Activated CD4-positive, alpha-beta T cell treated with anti-CD3 and anti-CD28 coated beads, Interleukin-2, amount 50 U/mL, for 1 hour (primary cell): ENCODE measurements at regions not wholly inside any gene's neighbourhood (a gene's known extent, or its start where the extent isn't known, plus 50 kb on each side); places are given as distances from the start of the nearest gene placed in this dataset.
"Not testable (repeated sequence)": the region's sequence is repeated elsewhere in the genome, so short reads cannot be mapped to it uniquely, and the experiment has no call there.

Source experiments
- DNase-seq: peaks from one replicate; pipeline ENCODE4 v3.0.0-alpha.2; 2020

DNA sequence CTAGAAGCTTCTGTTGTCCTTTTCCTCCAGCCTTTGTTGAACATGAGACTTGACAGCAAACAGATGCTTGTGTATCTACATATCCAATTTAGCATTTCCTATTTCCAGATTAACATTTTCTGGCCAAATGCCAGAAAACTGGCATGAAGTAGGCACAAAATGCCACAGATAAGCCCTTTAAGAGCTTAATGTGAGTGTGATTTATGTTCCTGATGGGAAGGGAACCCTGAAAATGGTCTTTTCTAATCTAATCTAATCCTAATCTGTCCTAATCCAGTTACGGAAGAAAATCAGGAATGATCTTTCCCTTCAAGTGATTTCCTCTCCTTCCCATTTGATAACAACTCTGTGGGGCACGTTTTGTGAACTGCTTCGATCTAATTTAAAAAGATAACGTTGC is 133.0 kb upstream of the C1QTNF7 start:
- no peak for DNase-seq

DNA sequence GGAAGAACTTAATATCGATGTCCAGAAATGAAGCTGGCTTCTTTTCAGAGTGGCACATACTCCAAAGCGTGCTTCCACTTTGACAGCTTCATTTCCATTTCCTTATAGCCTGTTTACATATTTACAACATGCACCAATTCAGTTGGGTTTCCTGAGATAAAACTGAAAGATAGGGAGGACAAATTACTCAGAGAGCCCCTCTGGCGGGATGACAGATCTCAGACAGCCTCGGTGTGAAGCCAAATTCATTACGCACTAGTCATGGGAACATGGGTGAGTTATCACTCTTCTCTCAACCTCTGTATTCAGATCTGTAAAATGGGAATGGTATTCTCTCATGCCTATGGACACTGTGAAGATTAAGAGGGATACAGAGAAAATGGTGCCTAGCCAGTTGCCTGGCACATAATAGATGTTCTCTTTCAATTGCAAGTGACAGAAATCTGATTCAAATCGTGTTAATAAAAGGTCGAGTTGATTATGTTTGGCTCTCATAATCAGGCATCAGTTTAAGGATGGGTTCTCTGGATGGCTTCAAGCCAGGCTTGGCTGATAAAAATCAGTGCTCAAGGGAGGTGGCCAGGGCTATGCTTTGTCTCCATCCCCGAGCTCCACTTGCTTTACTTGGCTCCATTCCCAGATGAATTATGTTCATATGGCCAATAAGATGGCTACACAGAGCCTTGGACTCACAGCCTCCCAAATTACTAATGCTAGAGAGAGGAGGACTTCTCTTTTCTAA is 132.2 kb upstream of the C1QTNF7 start:
- no peak for DNase-seq

DNA sequence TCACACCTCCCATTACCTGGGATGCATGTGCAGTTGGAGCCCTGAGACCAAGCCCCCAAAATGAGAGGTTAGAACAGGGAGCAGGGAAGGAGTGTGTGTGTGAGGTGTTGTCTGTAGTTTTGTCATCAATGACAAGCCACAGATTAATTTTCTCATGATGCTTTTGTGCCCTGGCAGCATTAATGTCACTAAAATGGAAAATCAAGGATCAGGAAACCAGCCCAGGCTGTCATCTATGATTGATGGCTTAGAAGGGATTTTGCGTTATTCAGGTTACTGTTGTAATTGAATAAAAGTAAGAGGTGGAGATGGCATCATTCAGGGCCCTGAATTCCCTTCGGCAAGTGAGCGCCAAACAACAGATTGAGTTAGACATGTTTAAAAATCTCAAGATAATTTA is 130.5 kb upstream of the C1QTNF7 start:
- no peak for DNase-seq

DNA sequence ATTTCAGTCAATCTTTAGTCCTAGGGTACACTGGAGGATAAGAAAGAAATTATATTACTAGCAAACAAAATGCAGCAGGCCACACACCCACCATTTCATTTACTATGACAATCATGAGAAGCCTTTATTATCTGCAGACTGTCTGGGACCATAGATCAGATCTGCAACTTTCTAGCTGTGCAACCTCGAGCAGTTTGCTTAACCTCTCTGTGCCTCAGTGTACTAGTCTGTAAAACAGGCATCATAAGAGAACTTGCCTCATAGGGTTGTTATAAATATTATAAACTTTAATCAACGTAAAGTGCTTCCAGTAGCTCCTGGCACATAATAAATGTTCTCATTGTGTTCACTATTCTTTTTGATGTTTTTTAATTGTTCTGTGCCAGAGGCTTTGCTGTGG is 128.2 kb upstream of the C1QTNF7 start:
- no peak for DNase-seq

DNA sequence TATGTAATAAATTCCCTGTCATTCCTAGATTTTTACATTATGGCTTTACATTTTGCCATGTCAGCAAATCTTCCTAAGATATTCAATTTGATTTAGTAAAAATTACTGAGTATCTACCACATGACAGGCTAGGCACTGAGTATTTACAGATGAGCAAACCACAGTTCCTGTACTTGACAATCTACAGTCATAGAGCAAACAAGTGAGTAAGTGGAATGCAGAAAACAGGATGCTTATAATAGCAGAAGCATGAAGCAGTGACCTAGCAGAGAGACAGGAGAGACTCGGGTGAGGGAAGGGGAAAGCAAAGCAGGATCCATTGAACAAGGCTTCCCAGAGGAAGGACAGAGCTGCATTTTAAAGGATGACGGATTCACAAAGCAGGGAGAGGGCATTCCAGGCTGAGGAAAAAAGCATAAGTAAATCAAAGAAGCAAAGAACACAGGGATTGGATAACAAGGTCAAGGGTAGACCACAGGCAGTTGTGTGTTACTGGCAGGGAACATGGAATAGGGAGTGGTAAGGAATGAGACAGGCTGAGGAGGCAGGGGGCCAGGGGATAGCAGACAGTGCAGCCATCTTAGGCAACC is 124.7 kb upstream of the C1QTNF7 start:
- no peak for DNase-seq

DNA sequence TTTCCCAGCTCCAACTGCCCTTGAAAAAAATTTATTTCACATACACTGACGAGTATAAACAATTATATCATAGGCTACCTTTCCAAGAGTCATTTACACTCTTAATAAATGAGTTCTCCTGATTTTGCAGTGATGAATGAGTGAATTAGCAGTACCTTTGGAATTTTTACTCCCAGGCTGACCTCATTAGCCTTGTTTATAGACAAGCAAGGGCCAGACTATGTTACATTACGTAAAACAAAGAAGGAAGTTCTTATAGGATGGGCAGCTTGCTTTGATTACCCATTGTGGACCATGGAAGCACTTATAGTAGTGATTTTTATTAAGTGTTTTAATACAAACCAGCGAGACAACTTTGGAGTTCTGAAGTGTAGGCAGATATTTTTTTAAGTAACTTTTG is 112.9 kb upstream of the C1QTNF7 start:
- DNase-seq: no peak

DNA sequence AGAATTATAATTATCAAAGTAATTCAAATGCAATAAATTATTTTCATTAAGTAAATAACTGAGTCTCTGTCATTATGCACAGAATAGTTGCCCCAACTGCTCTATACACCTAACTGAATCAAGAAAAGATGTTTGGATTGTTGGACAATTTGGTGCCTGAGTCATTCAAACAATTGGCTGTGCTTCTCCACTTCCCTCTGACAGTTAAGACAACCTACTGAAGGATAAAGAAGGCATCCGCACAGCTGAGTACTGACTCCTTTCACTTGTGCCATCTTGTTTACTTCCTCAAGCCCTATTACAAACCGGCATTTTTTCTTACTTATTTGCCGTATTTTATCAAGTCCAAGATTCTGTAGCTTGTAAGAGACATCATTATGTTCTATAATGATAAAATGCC is 110.6 kb upstream of the C1QTNF7 start:
- no peak for DNase-seq

DNA sequence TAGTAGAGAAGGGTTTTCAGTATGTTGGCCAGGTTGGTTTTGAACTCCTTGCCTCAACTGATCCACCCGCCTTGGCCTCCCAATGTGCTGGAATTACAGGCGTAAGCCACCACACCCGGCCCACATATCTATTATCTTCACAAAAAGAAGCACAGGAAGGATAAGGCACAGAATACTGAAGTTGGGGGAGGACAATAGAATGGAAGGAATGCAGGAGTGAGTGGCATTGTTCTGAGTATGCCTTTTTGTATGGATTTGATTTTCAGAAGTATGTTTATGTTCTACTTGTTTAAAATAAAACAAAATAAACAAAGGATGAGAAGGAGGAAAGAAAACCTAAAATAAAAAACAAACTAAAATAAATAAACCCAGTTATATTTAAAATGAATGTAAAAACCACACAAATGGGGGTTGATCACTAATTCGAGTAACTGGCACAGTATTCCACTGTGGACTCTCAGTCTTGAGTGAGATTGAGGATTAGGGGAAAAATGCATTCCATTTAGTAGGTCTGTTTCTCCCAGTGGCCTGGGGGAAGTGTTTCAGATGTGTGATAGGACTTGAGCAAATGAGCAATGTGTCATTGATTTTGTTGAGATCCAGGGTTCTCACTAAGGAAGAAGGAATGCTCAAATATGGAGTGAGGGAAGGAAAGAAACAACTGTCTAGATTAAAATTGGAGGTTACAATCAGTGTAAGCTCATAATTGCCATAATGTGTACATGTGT is 109.0 kb upstream of the C1QTNF7 start:
- DNase-seq: no peak

DNA sequence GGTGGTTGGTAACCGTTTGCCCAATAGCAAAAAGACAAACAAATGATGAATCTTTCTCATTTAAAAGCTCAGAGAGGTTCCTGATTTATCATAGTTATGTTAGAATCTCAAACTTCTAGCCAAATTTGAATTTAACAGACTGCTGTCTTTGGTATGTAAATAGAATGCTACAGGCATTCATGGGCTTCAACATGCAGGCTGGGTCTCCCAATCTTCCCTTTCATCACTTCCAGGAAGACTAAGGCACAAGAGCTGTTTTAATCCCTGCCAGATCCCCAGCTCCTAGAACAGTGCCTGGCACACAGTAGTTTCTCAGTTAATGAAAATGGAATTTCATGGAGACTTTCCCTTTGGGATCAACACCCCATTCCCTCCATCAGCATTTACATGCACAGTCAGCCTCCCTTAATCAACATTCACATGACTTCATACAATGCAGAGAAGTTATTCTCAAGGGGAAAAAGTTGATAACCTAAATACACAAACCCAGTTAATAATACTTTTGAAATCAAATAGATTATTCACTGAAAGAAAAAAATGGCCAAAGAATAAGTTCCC is 107.6 kb upstream of the C1QTNF7 start:
- no peak for DNase-seq

DNA sequence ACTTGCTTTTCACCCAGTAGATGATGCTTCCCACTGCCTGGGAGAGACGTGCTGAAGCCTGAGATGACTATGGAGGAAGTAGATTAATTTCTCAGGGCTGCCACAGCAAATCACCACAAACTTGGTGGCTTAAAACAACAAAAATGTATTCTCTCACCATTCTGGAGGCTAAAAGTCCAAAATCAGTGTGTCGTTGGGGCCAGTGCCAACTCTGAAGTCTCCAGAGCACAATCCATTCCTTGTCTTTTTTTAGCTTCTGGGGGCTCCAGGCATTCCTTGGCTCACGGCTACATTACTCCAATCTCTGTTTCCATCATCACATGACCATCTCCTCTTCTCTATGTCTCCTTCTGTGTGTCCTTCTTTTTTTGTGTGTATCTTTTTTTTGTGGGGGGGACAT is 105.8 kb upstream of the C1QTNF7 start:
- DNase-seq: no peak

DNA sequence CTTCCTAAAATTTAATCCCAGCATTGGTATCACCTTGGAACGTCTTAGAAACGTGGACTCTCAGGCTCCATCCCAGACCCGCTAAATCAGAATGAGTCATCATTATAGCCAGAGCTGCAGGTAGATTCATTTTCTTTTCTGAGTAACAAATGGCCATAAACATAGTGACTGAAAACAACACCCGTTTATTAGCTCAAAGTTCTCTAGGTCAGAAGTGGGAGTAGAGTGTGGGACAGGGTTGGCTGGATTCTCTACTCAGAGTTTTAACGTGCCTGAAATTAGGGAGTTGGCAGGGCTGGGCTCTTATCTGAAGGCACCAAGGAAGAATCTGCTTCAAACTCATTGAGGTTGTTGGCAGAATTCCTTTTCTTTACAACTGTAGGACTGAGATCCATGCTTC is 101.8 kb upstream of the C1QTNF7 start:
- DNase-seq: no peak

DNA sequence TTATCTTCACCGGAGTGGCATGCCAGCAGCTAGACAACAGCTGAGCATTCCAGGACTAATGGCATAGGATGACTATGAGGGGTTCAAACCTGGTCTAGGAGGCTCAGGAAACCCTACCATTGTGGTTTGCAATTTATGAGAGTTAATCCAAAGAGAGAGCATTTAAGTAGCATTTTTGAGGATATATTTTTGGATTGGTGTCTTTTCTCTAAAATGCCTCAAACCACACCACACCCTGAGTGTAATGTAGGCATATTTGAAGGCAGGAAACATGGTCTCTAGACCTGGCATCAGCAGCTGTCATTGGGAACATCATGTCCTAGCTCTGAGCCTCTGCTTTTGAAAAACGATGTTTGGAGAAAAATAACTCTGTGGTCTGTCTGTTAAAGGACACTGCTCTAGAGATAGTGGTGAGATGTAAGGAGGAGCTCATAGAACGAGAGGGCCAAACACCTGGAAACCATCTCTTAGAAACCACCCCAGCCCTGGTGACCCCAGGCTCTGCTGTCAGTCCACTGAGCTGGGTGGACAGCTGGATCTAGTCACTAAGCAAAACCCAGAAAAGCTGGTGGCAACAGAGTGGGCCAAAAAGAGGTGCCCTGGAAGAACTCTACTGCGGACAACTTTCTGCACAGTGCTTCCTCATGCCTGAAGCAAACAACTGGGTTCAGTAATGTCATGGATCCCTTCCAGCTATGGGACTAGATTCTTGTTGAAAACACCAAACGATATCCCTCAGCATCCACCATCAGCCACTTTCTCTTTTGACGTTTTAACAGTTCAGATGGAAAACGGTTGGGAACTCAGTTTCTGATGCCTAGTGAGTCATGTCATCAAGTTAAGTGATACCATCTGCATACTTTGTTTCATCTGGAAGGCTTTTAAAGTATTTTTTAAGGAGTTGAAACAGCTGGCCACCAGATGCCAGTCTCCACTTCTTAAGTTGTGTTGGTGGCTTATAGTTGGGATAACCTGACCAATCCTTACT is 100.2 kb upstream of the C1QTNF7 start:
- no peak for DNase-seq

DNA sequence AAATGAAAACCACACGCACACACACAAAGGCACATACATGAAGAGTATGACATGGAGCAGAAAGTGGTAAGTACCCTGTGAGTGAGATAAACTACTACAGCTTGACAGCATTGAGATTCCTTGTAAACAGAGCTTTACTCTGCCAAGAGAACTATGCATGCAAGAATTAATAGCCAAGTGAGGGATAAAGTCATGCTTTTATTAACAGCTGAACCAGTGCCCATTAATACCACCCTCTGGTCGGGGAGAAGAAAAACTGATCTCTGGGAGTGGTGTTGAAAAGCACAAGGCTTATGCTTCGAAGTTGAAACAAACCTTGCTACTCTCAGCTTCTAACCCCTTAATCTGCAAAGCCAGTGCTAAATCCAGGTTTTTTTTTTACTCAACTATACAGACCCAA is 95.9 kb upstream of the C1QTNF7 start:
- no peak for DNase-seq

DNA sequence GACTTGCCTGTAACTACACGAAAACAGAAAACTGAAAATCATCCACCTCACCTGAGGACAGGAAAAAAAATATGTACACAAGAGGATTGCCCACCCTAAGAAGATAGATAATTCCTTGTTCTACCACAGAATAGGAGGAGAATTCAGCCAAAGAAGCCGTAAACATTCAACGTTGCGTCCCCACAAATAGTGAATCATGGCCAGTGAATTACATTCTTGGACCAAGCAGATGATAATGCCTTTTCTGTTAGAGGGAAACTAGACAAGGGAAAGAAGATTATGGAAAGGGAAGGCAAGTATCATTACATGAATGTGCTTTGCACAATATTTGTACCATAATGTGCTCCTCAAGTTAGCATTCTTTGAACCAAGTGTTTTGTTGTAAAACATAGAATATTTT is 95.5 kb upstream of the C1QTNF7 start:
- DNase-seq: no peak

DNA sequence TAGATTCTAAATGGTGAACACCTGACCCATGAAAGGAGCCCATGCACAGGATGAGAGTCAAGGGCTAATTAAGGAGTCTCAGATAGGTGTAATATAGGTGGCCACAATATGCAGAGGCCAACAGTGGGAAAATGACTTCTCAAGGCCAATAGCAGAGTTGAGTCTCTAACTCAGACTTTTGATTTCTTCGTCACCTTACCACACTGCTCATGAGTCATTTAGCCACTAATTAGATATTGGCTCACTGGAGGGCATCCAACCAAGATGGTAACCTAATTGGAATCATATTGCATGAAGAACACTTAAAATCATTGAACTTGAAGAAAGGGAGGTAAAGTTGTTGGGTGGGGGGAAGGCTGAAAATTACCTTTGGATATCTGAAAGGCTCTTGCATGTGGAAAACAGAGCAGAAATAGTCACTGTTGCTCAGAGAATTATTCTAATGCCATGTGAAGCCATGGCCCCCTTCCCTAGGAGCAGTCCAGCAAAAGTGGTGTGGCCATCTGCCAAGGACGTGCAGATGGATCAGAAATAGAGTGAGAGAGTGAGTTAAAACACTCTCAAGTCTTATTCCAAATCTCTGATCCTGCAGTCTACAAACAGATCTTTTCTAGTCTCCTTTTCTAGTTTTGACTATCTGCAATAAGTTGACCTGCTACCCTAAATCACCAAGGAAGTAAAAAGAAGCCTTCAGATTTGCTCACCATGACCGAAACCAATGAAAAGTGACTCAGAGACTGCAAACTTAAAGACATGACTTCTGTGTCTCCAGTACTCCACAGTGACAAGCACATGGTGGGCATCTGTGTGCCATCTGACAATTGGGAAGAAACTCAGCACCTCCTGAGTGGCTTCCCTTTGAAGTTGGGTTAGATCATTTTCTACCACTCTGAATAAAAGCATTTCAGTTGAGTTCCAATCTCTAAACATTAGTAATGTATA is 93.9 kb upstream of the C1QTNF7 start:
- no peak for DNase-seq

DNA sequence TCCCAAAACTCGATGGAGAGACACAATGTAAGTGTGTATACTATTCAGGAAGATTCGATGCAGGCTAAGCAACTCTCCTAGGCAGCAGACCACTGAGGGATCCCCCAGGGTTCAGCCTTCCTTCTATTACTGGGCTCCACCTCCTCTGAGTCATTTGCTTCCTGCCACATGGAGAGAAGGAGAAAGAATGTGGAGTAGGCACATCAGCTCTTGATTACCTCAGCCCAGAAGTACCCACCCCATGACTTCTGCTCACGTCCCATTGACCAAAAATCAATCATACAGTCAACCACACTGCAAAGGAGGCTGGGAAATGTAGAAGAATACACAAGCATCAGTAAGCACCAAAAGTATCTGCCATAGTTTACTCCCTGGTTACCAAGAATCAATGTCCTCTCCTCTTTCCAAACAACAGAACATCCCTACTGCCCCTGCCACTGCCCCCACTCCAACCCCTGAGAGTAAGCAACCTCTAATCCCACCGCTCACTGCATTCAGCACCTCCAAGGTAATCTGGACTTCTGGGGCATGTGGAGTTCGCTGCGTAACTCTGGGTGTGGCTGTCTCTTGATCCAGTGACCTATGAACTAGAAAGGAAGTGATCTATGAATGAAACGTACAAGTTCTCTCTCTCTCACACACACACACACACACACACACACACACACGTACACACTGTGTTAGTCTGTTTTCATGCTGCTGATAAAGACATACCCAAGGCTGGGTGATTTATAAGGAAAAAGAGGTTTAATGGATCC is 91.2 kb upstream of the C1QTNF7 start:
- no peak for DNase-seq

DNA sequence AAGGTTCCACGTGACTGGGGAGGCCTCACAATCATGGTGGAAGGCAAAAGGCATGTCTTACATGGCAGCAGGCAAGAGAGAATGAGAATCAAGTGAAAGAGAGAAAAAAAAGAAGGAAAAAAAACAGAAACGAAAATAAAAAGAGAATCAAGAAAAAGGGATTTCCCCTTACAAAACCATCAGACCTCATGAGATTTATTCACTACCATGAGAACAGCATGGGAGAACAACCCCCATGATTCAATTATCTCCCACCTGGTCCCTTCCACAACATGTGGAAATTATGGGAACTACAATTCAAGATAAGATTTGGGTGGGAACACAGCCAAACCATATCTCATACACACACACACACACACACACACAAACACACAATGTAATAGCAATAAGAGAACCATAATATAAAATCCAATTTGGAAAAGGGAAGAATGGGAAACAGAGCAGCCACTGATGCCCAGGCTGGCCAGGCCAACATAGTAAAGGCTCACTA is 90.6 kb upstream of the C1QTNF7 start:
- DNase-seq: not testable (repeated sequence)

DNA sequence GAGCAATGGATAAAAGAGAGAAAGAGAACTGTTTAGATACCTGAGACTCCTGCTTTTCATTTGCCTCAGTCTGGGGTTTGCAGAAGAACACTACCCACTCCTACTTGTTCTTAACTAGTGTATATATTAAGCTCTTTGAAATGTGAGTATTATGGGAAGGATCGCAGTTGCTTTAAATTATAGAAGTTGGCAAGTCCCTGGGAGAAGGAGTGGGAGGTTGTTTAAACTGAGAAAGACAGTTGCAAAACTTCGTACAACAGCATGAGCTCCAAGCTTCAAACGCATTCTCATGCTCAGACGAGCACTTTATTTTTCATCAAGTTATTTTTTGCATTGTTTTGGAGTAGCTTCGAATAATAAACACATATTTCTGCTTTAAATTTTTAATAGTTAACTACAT is 88.1 kb upstream of the C1QTNF7 start:
- no peak for DNase-seq

DNA sequence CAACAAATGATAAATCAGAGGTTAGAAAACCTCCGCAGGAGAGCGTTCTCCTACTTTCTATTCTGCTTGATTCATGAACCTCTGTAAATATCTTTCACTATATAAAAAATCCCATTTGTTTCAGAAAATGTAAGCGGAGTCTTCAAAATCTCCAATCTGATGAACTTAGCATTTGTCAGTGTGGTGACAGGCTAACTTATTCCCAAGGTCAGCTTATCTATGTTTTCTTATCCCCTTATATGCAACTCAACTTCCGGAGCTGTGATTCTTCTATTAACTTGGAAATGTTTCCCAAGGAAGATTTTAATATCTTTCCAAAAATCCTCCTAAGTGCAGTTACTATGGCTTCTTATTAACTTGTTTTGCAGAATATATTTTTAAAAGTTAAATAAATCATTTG is 87.5 kb upstream of the C1QTNF7 start:
- DNase-seq: no peak

DNA sequence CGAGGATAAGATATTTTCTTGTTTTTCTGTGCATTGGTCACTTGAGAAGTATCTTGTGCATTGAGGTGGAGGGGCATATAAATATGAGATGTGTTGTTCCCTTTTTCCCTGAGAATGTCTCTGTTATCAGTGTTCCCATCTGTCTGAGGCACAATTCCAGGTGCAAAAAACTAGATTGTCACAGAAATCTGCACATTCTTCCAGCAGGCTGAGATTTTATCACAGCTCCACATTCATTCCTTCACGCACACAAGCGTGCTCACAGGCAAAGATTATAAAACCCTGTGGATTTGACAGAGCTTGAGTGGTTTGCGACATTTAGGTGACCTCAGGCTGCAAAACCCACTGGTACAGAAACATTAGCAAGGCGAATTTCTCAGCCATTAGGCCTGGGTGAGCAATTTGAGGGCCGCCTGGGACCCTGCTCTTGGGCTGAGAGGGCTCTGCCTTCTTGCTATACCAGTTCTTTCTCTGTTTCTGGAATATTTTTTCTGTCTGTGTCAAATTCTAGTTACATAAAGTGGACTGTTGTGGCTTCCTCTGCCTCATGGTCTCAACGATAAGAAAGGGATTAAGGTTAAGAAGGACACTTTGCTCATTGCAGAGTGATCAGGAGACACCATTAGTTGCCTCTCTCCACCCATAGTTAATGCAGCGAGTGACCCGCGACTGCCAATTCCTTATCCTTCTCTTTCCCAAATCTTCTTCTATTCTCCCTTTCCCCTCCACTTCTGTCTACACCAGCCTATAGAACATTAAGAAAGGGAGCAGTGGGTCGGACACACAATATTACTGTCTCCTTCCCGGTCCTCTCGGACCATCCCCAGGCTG is 86.7 kb upstream of the C1QTNF7 start:
- DNase-seq: no peak
